8988T (cell line): ENCODE measurements at regions not wholly inside any gene's neighbourhood (a gene's known extent, or its start where the extent isn't known, plus 50 kb on each side); places are given as distances from the start of the nearest gene placed in this dataset.
"Not testable (repeated sequence)": the region's sequence is repeated elsewhere in the genome, so short reads cannot be mapped to it uniquely, and the experiment has no call there.

ENCODE experiments used
- DNase-seq: peaks from one replicate; pipeline ENCODE4 v3.0.0; 2011

DNA sequence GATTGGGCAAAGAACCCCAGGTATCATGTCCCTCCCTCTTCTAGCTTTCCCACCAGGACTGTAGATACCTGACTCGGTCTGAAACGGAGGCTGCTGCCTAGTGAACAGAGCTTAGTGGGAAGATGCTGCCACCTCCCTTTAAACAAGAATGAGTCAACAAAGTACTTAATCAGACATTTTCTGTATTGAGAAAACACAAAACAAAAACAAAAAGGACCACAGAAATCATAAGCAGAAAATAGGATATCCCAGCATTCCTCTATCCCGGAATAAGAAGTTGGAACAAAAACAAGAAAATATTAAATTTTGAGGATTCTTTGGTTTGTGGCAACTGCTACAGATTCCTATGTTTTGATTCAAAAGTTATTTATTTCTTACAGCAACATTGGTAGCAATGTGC, 51.7 kb upstream of the COL8A1 start:
- no peak for DNase-seq

DNA sequence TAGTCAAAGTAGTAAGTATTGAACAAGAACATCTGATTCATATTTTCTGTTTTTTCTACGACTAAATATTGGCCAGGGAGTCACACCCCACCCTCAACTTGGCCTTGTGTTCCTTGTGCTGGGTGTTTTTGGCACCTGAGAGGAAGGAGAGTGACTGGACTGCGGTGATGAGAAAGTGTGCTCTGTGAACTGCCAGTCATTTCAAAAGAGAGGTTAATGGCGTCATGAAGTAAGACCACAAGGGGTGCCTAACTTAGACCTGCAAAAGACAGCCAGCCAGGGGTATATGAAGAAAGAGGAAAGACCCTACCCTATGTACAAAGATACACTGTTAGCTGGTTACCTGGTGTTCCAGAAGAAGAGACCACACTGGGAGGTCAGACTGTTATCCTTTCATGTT, 58.4 kb upstream of the COL8A1 start:
- DNase-seq, result no peak

DNA sequence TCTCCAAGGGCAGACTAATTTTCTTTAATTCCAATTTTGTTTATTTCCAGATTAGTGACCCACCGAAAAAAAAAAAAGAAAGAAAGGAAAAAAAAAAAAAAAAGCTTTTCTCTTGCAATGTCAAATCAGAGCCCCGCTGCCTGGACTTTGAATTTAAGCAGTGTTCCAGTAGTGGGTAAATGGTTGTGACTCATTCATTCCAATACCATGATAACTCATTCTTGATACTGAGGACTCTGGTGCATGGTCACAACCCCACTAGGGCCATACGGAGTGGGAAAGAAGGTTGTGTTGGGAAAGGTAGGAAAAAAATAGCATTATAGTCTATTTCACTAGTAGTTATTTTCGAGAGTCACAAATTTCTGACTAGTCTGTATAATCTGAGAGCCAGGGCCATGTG, 59.1 kb upstream of the COL8A1 start:
- no peak for DNase-seq

DNA sequence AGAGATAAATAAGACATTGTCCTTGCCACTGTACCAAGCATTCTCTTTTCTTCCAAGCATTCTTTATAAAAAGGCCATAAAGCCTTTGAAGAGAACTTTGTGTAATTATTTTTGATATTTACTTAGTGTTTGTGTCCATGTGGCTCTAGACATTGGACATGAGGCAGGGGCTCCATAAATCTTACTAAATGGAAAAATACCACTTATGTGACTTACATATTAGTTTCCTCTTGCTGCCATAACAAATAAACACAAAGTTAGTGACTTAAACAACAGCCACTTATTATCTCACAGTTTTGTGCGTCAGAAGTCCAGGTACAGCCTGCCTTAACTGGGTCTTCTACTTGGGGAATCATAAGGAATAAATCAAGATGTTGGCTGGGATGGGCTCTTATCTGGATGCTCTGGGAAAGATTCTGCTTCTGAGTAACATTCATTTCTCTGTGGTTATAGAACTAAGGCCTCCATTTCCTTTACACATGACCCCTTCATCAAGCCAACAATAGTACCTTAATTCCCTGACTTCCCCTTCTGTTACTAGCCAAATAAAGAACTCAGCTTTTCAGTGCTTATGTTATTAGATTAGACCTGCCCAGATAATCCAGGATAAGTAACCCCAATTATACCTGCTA, 59.9 kb upstream of the COL8A1 start:
- DNase-seq, result no peak

DNA sequence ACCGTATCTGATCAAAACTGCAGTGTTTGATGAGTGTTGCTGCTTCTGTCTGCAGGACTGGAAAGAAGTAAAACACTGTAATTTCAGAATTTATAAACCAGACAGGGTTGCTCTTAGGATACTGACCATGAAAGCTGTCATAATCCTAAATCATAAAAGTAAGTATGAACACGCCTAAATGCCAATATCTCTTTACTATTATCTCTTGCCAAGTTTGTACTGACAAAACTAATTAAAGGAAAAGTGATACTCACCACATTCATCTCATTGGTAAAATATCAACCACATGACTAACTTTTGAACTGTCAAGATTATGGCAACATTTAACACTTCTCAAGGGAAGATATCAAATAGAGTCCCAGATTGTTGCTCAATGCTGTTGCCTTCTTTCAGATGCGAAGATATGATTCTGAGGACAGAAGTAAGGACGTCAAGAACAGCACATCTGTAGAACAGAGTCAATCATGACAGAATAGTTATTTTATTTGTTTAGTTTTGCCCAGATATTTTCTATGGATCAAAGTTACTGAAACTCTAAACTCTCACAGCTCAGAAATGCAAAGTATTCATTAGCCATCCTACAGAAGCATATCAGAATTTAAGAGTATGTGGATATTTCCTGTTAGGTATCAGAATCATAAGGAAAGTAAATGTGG, 61.4 kb upstream of the COL8A1 start:
- DNase-seq, result no peak

DNA sequence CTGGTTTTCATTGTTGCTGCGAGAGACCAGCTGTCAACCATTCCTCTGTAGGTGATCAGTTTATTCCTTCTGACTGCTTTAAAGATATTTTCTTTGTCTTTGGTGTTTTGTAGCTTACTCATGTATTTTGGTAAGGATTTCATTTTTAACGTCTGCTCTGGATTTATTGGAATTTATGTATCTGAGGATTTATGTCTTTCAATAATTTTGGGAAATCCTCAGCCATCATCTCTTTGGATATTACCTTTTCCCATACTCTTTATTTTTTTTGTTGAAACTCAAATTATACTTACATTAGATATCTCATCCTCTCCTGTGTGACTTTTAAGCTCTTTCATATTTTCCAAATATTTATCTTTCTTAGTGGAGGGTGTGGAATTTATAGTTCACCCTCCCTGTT, 62.7 kb upstream of the COL8A1 start:
- no peak for DNase-seq

DNA sequence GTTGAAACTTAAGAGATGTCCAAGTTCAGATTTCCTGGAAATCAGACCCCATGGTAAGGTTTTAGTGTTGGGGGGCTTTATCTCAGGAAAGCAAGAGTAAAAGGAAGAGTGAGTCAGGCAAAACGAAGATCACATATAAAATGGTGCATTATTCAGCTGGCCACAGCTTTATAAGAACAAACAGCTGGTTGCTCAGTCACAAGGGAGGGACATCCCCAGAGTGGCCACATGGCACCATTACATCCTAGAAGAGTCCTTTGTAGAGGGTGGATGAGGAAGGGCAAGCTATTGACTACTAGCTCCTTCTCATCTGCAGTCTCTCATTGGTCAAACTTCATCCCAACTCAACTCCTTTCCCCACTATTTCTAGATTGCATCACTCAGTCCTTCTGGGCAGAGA, 68.3 kb upstream of the COL8A1 start:
- DNase-seq, result no peak

DNA sequence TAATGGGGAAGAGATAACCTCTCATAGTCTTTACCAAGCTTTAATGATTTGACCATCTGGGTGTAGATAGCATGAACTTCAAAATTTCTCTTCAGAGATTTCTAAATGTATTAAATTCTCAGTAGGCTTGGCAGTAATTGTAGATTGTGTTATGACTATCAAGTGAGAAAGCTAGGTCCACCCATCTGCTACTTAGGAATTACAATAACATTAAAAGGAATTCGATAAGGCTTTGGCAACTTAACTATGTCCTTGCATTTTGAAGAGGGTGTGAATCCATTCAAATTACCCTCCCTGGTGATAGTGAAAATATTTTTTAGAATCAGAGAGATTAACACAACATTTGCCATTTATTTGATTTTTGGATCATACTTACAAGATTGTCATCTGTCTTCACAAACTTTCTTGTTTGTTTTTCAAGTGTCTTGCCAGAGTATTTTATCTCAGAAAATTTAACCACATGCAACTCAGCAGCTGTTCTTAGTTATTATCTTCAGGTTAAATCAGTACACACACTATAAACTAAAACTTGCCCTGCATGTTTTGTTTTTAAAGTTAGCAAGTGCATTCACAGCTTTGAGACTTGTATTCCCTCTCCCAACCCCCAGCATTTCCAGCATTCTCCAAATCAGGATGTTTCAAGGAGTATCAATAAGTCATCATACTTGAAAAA, 69.6 kb upstream of the COL8A1 start:
- DNase-seq, result no peak

DNA sequence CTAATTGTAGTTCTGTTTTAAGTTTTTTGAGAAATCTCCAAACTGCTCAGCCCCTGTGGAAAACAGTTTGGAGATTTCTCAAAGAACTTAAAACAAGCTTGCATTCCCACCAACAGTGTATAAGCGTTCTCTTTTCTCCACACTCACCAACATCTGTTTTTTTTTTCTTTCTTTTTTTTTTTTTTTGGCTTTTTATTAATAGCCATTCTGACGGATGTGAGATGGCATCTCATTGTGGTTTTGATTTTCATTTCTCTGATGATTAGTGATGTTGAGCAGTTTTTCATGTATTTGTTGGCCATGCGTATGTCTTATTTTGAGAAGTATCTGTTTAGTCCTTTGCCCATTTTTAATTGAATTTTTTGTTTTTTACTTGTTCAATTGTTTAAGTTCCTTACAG, 73.1 kb upstream of the COL8A1 start:
- DNase-seq, result no peak

DNA sequence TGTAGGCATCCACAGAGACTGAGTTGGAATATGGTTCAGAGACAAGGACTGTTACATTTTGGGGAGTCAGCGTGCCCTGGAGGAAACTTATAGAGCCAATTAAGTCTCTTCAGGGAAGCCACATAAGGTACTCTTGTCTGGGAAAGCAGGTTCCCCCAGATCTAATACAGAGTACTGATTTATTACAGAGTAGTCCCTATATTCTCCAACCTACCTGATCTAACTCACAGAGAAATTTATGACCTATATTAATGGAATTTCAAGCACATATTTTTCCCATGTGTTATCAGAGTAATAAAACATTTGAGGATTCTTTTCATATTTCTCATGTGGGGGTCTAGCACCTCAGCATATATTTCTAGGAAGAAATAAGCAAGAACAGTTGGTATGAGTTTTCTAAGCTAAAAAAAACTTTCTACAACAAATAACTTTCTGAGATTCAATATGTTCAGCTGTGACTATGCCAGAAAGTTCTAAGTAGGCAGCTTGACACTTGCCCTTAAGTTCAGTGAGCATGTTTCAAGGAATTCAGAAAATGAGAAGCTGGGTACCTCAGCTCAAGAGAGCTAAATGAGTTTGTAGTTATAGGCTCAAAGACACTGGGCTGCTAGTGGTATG, 75.3 kb upstream of the COL8A1 start:
- no peak for DNase-seq

DNA sequence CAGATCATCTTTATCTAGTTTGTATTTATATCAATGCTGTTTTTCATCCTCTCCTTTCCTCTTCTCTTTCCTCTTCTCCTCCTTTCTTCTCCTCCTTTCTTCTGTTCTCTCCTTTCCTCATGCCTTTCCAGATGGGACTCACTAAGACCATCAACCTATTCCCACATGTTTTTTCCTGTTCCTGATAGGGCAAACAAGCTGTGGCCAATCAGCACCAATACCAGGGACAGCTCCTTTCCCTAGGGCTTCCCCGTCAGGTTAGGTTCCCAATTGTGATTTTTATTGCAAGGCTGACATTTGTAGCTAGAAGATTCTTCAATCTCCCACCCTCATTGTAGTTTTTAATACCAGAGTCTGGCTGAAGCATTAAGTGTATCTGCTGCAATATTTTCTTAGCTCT, 76.3 kb upstream of the COL8A1 start:
- DNase-seq, result no peak

DNA sequence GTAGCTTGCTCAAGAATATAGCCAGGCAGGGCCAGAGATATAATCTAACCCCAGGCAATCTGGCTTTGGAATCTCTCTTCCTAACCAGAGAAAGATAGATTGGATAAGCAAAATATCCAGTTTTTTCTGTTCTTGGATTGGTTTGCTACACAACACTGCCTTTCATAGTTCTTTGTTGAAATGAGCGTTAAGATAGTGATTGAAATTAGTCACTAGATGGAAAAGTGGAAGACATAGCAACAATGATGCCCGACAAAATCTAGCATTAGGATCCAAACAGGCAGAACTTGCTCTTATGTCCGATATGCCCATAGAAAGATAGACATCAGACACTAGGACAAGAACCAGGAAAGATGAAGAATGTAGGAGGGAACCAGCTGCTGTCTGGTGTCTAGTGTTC, 77.3 kb upstream of the COL8A1 start:
- DNase-seq, result no peak

DNA sequence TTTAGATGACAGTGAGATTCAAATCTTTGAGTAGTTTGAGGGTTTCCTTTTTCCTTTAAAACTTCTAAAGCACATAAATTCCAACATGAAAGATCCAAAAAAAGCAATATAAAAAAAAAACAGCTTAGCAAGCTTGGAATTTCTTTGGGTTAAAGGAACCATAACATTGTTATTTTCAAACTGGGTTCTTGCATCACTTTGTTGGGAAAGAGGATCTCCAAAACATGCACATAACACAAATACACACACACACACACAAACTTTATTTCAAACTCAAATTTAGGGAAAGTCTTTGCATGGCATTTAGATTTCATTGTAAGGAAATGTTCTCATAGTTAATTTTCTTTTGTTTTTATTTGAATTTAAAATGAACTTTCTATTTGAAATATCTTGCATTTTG, 79.2 kb upstream of the COL8A1 start:
- no peak for DNase-seq

DNA sequence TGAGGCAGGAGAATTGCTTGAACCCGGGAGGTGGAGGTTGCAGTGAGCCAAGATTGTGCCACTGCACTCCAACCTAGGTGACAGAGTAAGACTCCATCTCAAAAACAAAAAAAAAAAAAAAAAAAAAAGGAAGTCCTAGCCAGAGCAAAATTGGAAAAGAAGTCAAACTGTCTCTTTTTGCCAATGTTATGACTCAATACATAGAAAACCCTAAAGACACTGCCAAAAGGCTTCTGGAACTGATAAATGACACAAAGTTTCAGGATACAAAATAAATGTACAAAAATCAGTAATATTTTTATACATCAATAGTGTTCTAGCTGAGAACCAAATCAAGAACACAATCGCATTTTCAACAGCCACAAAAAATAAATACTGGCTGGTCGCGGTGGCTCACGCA, 82.5 kb upstream of the COL8A1 start:
- not testable (repeated sequence) for DNase-seq

DNA sequence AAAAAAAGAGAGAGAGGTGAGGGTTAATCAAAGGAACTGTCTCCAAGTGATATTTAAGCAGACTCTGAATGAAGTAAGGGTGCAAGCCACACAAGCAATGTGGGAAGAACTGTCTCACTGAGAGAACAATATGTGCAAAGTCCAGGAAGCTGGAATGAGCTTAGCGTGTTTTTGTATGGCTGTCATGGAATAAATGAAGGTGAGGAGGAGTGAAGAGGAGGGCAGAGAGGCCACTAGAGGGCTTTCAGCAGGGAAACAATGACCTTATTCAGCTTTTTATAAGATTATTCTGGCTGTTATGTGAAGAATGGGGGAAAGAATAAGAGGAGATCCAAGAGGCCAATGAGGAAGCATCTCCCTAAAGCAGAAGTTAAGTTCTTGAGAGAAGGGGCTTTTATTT, 86.9 kb upstream of the COL8A1 start:
- DNase-seq, result no peak

DNA sequence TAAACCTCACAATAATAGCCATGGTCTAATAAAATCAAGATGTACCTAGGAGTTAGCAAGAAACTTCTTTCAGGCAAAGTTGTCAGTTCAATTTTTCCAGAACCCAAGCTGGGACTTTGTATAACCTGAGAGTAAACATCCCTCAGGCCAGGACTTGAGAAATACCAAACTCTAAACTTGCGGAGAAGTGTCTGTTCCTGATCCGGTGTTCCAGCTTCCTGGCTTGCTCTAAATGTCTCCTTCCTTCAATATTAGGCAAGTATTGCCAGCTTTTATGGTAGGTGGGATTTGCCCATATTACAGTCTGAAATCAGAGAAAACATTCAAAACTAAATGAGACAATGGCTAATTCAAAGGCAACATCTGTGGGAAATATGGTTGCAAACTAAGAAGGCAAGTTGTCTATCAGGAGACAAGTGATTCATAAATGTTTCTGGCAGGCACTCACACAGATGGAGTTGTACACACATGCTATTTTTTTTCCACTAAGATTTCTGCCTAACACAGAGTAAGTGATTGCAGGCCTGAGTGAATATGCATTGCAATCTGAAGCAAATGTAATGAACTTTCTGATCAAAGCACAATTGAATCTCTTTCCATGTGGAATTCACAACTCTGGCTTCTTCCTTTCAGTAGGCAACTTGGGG, 88.3 kb upstream of the COL8A1 start:
- no peak for DNase-seq

DNA sequence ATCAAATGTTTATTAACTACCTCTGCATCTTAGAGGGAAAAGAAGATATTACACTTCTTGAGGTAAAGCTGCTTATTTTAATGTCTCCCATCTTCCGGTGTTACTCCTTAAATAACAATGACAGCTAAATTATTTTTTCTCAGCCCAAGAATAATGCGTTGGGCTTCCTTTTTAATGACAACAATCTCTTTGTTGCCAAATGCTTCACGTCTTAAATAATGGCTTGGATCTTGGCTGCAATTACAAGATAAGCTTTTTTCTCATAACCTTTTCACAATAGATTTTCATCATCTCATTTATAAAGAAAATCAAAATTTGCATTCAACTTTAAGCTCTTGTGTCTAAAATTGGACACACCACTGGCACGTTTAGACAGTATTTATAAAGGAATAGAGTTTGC, 89.2 kb upstream of the COL8A1 start:
- DNase-seq, result no peak

DNA sequence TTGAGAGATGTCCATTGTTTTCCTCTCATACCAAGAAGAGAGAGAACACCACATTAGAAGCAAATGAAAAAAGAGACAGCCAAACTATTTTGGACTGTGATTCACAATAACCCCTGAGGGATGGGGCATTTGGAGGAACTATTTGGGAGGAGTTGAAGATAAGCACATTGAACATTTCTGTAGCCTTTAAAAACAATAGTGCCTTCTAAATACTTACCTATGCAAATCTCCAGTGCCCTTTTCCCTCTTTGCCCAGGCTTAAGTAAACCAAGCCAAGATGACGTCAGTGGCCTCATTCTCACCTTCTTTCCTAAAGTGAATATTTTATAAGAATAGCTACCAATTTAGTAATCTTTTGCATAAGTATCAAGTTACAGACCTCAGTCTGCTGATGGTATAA, 89.7 kb upstream of the COL8A1 start:
- no peak for DNase-seq

DNA sequence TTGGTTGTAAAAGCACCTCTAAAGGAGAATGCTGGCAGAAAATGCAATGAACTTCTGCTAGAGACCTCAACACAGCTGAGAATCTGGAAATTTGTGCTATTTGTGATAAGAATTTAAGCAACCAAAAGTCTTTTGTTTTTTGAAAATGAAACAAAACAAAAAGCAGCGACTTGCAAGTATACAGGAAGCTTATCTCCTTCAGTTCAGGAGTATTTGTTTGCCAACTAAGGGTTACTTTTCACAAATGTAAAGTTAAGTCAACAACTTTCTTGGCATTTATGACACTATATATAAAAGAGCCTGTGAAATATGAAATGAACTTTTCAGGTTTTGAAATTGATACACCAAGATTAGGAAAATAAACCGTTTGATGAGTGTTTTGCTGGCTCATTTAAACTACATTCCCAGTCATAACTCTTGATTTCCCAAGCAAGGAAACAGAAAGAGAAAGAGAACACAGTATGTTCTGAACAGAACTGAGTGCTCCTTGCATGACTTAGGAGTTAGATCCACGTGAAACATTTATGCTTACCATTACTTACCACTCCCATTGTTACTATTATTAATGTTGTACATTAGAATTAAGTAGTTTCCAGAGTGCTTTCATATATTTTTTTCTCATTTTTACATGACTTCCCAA, 92.3 kb upstream of the COL8A1 start:
- DNase-seq, result no peak

DNA sequence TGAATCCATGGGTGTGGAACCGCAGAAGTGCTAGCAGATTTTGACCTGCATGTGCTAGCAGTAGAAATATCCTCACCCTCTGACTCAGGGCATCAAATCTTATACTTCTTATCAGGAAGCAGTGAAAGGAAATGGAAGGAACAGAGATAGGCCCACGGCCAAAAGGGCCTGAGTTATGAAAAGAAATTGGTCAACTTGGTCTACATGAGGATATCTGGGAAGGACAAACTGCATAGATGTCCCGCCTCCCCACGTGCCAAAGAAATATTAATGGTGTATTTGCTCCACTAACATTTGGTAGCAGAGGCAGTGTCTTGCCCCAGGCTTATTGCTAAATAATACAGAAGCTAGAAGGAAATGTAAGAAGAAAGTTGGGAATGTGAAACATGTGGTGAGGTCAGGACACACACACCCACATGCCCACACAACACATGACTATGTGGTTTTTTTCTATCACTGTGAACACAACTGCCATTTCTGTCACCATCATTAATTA, 93.6 kb upstream of the COL8A1 start:
- DNase-seq, result no peak

DNA sequence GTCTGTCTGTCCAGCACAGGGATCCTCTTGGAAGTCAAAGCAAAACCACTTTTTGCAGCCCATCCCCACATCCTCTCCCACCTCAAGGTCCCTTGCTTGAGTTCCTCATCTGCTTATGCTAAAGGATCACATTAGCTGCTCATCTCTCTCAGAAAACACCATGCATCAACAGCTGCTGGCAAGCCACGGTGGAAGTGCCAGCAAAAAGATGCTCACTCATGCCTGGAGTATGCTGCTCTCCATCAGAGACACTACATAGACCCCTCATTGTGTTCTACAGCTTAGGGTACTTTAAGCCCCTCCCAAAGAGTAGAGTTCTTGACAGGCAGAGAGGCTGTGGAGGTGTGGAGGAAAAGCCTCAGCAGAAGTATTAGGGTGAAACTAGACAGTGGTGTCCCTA, 94.6 kb upstream of the COL8A1 start:
- no peak for DNase-seq

DNA sequence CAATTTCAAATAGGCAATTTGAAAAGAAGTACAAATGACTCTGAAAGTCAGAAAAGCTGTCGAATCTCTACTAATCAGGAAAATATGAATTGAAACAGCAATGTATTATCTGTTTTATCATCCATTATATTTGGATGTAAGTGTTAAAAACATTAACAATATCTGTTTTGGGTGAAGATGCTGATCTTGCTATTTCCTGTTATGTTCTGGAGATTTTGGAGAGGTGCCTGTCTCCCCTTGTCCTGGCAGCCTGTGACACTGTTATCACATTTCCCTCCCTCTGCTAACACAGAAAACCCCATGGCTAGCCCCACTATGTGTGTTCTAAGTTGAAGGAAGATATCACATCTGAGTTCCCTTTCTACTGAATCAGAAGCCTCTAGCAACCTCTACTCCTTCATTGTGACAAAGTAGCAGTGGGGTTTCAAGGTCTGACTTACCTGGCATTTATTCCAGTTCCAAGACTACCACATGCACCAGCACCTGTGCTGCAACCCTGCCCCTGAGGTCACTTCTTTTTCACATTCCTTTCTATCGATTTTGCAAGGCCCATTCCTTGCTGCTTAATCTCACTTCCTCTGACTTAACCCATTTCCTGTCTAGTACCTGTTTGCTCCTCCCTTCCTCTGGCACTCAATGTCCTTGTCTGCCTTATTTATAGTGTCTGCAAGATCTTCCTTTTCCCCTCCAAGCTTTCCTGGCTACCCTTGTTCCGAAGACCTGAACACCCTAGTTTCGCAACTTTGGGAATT, 95.5 kb upstream of the COL8A1 start:
- DNase-seq, result no peak
